GM21529 (cell line): ENCODE measurements at regions not wholly inside any gene's neighbourhood (a gene's known extent, or its start where the extent isn't known, plus 50 kb on each side); places are given as distances from the start of the nearest gene placed in this dataset.

Experiments
- ATAC-seq: cut with Tn5 transposase; IDR thresholded peaks from one replicate; pipeline ENCODE4 v1.9.1; 2021; ENCODE audit not compliant: unreplicated experiment

DNA sequence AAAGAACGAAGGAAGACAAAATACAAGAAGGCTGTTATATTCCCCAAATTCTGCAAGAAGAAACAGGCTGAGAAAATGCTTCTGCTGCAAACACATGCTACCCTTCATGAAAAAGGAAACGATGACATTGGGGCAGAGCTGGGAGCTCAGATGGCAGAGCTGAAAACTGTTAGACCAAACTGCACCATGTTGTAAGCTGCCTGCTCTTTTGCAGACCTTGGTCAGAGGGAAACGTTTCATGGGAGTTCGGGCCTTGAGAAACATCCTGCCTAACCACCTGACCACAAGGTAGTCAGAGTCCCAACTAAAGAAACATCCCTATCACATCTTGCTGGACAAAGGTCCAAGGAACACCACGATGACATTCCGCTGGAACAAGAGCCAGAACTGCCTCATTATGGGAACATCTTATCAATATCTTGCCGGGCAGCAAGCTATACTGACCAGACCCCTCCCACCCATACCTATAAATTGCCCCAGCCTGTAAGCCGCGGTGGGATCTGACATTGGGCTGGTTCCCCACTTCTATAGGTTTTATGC, 110.7 kb upstream of the CTSC start:
- ATAC-seq, result no peak

- ATAC-seq, result no peak
These were observed 109.7 kb upstream of the CTSC start for GRCh38 chr11:88447281-88447680.

- no peak for ATAC-seq
These were observed 101.8 kb upstream of the CTSC start for GRCh38 chr11:88439356-88439755.

DNA sequence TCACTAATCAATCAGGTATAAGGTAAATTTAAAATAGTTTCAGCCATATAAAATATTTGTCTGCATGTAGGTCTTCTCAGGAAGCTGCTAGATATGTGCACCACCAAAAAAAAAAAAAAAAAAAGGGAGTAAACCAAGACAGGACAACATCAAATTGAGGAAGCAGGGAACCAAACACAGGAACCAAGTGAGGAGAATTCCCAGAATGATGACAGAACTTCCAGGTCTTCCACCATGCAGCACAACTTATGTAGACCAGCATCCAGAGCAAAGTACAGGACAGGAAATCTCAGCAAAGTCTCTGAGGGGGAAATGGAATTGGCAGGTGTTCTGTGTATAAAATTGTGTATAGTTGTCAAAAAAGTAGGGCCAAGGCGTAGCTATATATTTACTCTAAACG, 101.2 kb upstream of the CTSC start:
- no peak for ATAC-seq

GRCh38 chr11:88435415-88435814, 97.9 kb upstream of the CTSC start:
- peak; percentile 99 for ATAC-seq

- ATAC-seq, result no peak
These were observed 96.9 kb upstream of the CTSC start for GRCh38 chr11:88434333-88434976.

- ATAC-seq, result no peak
These were observed 96.1 kb upstream of the CTSC start for GRCh38 chr11:88433536-88434230.

DNA sequence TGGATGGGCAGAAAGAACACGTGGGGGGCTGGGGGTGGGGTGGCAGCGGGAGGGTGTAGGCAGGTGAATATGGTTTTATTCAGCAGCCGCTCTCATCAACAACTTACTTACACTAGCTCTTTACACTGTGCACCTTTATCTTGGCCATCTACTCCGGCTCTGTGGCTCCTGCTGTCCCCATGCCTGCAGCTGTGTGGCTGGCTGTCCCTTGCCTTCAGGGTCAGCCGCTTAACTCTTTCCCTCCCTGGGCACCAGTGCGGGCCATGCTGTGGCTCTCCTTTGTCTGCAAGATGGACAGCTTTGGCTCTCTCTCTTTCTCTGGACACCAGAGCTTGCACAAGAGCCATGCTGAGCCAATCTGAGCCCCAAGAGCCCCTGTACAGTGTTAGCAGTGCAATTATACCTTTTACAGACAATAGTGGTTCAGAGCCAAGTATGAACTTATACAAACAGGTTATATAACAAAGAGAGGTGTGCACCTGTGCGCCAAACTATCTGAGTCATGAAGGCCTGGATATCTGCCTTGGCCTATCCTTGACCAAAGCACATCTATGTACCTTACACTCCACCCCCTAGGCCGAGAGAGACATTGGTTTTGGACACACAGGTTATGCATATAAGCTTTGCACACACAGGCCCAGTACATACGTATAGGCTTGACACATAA, 94.3 kb upstream of the CTSC start:
- ATAC-seq, result no peak

DNA sequence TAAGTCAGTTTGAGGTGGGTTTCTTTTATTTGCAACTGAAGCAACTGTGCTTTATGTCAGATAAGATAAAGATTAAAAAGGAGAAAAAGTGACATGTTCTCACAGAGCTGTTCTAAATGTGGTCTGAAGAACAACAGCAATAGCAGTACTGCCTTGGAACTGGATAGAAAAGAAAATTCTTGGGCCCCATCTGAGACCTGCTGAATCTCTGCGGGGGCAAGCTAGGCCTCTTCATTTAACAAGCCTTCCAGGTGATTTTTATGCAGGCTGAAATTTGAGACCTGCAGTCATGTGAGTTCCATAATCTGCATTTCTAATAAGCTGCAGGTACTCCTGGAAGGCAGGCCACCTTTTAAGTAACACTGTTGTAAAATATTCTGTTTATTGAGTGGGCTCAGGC, 91.4 kb upstream of the CTSC start:
- no peak for ATAC-seq

- no peak for ATAC-seq
These were observed 90.2 kb upstream of the CTSC start for GRCh38 chr11:88427719-88428118.

DNA sequence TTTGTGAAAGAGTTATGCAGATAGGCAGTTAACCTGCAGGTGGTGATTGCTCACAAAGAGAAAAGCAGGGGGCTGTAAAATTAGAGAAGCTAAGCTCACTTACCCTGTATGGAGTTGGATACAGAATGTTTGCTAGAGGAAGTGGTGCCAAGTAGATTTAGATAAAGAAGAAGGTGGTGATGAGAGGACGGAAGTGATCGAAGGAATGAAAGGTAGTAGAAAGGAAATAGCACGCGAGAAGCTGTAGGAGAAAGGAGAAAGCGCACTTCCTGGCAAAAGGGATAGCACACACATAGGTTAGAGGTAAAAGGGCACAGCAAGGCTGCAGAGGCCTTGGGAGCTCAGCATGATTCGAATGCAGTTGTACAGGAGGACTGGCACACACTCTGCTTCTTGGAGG, 87.3 kb upstream of the CTSC start:
- no peak for ATAC-seq

DNA sequence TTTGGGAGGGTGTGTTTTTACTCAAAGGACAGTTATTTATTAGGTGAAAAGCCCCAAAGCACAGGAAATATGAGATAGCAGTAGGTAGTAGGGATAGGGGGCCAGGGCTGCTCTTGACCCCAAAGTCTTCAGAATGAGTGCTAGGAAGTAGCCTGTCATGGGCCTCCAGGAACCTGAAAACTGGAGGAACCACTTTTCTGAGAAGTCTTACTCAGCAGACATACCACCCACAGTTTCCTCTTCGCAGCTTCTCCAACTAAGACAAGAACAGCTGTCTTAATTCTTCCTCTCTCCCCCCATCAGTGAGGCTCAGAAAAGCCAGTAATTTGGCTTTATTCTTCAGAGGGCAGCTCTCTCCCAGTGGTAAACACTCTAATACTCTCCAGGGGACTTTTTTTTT, 84.0 kb upstream of the CTSC start:
- peak; percentile 88 for ATAC-seq

GRCh38 chr11:88420165-88420791, 82.7 kb upstream of the CTSC start:
- ATAC-seq, result no peak

GRCh38 chr11:88418508-88418907, 81.0 kb upstream of the CTSC start:
- no peak for ATAC-seq

DNA sequence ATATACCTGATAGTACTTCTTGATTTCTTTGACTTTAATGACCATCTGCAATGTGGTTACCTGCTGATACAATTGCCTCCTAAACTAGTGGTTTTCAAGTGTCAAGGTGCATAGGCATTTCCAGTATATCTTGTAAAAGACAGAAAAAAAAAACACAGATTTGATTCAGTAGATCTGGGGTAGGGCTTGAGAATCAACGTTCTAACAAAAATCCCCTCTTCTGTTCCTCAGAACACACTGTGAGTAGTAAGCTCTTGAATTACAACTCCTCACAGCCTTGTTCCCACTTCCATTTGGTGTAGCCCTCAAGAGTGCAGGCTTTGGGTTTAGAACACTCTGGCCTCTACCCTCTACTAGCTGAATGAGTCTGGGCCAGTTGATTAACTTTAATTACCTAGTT, 78.0 kb upstream of the CTSC start:
- no peak for ATAC-seq

- no peak for ATAC-seq
These were observed 77.5 kb upstream of the CTSC start for GRCh38 chr11:88414981-88415413.

DNA sequence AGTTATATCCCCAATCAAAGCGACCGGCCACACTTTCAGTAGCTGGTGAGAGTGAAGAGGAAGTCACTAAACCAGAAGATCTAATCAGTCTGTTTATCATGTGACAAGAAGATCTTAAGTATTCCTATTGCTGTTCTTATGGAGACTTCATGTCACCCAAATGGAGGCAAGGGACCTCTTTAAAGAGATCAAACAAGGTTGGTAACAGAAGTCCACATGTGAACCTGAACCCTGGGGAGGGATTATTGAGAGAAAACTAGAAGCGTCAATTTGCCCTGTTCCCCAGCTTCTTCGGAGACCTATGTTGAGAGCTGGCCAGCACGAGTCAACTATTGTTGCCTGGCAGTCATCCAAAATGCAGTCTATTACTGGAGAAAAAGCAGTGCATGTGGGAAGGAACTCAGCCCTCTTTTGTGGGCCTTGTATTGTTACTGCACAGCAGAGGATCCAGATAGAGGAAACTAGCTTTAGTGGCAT, 76.9 kb upstream of the CTSC start:
- peak; percentile 45 for ATAC-seq

DNA sequence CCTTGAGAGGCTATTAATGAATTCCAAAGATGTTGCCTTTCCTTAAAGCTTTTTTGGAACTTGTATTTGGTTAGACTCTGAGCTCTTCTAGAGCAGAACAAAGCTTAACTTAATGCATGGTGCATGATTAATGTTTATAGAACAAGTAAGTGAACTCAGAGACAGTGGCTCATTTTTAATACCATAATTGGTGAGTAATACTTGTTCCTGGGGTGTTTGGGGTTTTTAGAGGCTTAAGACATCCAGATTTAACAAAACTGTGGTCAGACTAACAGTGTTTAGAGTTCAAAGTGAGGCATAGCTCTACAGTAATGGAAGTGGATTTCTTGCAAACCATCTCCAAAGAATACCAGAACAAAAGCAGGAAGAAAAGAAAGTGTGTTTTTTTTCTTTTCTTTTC, 73.7 kb upstream of the CTSC start:
- ATAC-seq, result no peak

DNA sequence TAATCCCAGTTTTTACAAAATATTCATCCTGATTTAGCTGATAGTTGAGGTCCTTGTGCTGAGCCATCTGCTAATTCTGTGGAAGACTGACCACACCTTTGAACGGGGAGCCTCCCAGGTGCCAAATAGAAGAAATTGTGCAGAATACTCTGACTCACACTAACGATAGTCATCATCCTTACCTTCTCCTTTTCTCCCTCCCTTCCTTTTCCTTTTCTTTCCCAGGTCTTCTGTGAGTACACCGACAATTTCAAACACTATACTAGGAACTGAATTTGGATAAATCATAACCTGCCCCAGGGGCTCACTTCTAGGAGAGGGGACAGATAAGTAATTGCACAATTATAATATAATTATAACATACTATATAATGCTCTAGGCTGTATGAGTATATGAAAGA, 73.1 kb upstream of the CTSC start:
- no peak for ATAC-seq

DNA sequence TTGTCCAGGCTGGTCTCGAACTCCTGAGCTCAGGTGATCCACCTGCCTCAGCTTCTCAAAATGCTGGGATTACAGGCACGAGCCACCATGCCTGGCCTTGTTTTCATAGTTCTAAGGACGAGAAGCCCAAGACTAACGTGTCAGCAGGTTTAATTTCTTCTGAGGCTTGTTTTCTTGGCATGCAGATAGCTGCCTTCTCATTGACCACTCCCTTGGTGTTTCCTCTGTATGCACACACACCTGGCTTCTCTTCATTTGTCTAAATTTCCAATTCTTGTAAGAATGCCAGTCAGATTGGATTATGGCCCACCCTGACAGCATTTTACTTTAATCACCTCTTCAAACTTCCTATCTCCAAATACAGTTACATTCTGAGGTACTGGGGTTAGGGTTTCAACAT, 72.5 kb upstream of the CTSC start:
- ATAC-seq, result no peak

- no peak for ATAC-seq
These were observed 69.3 kb upstream of the CTSC start for GRCh38 chr11:88406876-88407275.

- no peak for ATAC-seq
These were observed 68.3 kb upstream of the CTSC start for GRCh38 chr11:88405853-88406252.
